NCI-H146 (cell line): ENCODE measurements at regions not wholly inside any gene's neighbourhood (a gene's known extent, or its start where the extent isn't known, plus 50 kb on each side); places are given as distances from the start of the nearest gene placed in this dataset.

Source experiments
- DNase-seq: peaks from one replicate; lab custom pipeline; 2025; lab: John Stamatoyannopoulos, UW

DNA sequence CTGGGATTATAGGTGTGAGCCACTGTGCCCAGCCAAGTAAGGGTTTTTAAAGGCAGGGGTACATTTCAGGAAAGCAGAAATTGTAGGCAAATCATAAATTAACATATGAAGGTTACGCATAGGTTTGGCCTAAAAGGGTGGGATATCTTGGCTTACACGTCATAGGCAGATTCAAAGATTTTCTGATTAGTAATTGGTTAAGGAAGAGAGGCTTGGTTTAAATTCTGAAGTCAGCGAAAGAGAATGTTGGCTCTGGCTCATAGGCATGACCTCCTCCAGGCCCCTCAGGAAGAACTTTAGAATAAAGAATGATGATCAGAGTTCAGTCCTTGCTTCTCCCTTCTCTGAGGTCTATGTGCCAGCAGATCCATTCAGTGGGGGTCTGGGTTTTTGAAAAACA lies 124.8 kb upstream of the RBBP6 start:
- DNase-seq = no peak

DNA sequence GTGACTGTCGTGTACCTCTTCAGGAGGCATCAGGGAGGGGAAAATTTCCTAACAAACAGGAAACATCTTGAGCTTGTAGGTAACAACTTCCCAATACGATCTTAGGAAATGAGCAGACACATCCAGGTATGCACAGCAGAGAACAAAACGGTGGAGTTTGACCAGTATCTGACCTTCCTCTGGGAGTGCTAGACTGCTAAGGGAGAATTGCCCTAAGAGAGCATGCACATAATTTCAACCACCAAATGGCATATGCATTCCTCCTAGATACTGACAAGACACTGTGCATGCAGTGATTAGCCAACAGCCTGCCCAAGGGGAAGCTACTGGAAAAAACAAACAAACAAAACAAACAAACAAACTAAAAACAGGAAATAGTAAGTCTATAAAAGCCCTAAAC lies 120.6 kb upstream of the RBBP6 start:
- no peak for DNase-seq

DNA sequence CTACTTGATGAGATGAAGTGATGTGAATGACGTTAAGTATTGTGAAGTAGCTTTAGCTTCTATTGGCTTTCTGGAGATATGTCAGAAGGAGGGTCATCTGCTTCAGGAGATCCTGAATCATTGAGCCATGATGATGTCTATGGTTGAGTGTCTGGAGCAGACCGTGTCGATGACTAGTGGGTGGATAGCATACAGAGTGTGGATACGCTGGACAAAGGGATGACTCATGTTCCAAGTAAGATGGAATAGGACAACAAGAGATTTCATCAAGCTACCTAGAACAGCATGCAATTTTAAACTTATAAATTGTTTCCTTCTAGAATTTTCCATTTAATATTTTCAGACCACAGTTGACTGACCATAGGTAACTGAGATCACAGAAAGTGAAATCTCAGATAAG lies 116.1 kb upstream of the RBBP6 start:
- DNase-seq = no peak

DNA sequence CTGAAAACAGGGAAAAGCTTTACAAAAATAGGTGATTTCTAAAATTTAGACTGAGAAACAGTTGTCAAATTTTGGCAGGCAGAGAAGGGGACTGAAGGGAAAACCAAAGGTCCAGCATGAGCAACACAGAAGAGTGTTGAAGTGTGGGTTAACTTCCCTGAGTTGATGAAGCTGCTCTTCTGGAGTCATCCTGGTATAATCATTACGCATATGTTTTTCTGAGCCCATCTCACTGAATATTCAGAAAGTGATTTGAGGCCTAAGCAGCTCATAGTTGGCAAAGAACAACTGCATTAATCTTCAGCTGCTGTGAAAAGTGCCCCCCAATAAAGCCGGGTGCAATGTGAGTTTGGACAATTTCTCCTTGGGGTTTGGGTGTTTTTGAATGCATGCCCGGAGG lies 115.0 kb upstream of the RBBP6 start:
- DNase-seq = no peak

DNA sequence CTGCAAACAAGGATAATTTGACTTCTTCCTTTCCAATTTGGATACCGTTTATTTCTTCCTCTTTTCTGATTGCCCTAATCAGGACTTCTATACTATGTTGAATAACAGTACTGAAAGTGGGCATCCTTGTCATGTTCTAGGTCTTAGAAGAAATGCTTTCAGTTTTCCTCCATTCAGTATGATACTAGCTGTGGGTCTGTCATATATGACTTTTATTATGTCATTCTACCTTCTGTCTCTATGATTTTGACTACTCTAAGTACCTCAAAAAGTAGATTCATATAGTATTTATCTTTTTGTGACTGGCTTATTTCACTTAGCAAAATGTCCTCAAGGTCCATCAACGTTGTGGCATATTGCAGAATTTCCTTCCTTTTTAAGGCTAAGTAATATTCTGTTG lies 111.5 kb upstream of the RBBP6 start:
- DNase-seq = no peak

DNA sequence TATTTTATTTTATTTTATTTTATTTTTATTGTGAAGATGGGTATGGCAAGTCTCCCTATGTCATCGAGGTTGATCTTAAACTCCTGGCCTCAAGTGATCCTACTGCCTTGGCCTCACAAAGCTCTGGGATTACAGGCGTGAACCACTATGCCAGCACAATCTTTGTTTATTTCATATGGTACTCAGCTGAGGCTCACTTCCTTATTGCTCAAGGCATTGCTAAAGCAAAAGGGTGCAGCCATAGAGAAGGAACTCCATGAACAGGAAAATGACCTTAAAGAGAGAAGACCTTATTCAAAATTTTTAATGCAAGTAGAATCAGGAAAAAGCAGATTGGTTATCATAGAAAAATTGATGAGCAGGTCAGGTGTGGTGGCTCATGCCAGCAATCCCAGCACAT lies 110.6 kb upstream of the RBBP6 start:
- no peak for DNase-seq

DNA sequence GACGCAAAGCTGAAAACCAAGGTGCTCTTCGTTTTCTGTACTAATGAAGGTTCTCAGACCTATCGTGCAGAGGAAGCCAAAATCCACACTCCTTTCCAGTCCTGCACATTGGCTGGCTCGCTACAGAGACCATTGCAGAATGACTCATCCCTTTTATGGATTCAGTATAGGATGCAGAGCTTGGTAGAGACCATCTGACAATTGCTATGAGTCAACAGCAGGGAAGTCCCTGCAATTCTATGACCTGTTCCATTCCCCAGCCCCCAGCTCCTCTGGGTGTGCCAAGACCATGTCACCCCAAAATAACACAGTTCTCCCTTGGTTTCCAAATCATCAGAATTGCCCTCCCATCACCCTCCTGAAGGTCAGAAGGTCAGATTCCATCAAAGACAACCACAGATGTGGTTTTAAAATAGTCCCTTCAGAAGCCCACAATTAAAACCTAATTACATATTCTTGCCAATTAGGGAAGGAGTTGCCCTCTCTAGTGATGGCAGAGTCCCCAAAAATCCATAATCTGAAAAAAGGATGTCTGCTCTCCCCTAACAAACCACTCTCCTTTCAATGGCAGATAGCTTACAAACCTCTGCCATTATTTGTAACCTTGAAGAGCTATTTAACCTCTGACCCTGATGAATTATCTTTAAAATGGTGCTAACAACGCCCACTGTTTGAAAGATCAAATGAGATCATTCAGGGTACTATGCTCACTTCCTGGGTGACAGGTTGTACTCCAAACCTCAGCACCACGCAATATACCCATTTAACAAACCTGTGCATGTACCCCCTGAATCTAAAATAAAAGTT lies 108.2 kb upstream of the RBBP6 start:
- no peak for DNase-seq

DNA sequence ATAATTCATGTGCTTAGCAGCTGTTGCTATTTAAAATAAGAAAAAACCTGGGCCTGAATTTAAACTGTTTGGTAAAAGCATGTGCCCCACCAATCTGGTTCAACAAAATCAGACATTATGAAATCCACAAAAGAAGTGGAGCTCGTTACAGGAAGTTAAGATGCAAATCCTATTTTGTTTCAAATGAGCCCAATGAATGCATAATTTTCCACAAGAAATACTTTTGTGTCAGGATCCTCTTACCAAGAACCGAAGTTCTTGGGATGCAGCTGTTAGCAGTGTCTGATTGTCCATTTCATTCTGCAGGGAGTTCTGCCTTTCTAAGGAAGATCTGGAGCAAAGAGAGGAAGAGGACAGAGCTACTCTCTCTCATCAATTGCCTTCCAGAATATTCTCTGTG lies 105.7 kb upstream of the RBBP6 start:
- no peak for DNase-seq

DNA sequence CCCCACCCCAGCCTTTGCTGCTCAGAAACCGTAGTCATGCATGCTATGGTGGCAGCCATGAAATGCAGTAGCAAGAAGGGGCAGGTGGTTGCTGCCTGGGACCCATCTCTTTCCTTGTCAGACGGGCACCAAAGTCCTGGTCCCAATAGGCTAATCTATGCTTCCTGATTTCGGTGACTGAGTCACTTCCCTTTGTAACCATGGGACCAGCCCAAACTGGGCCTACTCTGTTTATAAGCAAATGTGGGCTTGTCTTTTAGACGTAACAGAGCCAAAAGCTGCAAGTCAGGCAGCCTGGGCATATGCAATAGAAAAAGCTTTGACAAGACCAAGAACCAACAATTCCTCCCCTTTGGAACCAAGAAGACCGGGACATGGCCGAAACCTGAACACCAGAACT lies 99.1 kb upstream of the RBBP6 start:
- no peak for DNase-seq

DNA sequence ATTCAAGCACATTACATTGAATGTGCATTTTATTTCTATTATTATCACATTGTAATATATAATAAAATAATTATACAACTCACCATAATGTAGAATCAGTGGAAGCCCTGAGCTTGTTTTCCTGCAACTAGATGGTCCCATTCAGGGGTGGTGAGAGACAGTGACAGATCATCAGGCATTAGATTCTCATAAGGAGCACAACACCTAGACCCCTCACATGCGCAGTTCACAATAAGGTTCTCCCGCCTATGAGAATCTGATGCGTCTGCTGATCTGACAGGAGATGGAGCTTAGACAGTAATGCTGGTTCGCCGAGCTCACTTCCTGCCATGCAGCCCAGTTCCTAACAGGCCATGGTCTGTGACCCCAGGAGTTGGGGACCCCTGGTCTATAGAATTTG lies 96.7 kb upstream of the RBBP6 start:
- no peak for DNase-seq

DNA sequence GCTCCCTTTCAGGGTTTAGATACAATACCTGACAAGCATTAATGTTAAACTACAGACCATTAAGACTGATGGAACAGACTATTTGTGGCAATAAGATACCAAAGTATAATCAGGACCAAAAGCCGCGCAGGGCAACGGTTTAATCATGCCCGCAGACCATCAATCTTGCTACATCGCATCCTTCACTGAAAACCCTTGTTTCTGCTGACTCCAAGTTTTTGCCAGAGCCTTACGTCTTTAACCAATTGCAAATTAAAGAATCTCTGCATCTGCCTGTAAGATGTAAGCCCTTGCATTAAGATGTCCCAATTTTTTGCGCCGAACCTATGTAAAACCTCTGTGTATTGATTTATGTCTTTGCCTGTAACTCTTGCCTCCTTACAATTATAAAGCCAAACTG lies 94.2 kb upstream of the RBBP6 start:
- no peak for DNase-seq

DNA sequence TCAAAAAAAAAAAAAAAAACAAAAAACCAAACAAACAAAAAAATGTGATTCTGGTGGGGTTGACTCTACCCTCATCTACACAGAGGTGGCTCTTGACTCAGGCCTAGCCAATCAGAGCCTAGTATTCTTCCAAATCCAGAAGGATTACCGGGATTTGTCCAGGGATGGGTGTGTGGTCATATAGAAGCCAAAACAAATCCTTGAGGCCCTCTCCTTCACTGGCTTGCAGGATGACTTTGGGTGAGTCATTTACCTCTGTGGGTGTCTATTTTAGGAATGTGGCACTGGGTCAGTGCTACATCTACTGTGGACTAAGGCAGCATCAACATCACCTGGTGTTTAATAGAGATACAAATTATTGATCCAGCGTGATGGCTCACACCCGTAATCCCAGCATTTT lies 93.2 kb upstream of the RBBP6 start:
- DNase-seq = no peak

DNA sequence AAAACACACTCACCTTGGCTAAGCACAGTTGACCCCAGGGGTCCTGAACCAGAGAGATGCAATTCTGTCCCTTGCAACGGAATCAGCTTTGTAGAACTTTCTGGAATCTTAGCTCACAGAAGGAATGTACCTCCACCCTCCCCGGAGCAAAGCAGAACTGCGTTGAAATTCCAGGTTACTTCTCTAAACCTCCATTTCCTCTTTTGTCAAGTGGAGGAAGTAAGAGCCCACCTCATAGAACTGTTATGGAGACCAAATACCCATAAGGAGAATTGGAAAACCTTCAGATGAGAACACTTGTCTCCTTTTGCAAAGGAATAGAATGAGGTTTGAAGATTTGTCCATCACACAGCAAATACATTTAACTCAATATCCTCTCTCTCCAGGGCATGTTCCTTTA lies 86.6 kb upstream of the RBBP6 start:
- DNase-seq = no peak

DNA sequence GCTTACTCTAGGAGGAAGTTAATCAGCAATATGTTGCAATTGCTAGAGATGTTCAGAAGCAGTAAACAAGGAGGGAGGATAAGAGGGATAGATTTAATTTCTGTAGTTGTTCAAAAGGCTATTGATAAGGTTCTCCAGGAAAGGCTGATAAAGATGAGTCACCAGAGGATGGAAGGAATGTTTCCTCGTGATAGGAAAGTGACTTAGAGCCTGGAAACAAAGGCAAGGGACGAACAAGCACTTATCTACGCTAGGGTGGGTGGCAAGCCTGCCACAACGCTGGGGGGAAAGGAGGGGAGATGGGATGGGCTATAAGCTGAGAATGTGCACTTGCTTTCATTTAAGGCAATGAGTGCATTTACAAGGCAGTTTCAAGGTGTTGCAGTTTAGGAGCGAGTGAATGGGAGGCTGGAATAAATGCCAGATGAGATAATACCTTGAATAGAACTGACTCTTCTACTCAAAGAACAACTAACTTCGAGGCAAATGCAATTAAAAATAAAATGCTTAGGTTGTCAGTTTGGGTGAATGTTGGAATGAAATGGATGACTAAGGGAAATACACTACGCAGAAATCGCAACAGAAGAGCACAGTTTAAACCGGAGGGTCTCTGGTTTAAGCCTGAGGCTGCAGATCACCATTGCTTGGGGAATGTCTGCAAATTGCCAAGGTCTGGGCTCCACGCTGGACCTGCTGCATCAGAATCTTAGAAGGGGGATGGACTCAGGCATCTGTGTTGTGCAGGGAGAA lies 76.0 kb upstream of the RBBP6 start:
- DNase-seq = no peak

DNA sequence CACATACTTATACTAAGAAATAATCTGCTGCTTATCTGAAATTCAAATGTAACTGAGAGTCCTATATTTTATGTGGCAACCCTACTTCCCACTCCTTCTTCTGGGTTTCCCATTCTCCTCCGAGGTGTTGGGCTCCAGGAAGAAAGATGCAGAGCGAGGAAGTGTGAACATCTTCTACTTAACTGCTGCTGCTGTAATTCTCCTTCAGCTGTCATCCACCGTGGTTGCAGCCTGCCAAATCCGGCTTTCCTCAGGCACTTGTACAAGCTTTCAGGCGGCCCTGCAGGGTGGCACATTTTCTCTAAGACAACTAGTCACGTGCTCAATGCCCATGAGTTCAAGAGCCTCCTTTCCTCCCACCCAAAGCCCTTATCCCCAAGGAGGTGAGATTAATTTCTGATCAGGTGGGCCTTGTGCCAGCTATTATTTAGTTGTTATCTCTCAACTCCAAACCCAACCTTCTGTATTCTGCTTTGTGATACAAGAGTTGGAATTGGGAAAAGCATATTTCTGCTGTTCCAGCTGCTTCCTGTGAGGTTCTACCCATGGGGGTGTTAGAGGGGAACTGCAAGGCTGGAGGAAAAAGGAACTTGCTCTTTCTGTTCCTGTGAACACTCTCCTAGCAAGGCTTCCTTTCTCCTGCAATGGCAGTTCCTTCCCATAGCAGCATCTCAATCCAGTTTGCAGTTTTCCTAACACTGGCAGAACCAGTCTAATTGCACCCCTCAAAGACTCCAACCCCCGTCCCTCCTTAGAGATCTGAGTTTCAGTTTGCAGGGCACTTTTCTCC lies 67.6 kb upstream of the RBBP6 start:
- DNase-seq = no peak

DNA sequence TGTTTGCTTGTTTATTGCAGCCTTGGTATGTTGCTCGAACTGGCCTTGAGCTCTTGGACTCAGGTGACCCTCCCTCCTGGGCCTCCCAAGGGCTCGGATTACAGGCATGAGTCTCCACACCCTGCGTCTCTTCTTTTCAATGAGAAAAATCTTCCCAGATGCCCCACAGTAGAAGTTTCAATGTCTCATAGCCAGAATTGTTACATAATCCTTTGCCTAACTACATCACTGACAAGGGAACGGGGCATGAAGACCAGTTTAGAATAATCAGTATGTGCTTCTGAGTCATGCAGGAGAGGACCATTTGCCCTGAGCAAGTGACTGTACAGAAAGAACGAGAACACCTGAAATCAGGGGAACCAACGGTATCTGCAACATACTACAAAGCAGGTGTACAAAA lies 61.9 kb upstream of the RBBP6 start:
- DNase-seq = peak; percentile 30

DNA sequence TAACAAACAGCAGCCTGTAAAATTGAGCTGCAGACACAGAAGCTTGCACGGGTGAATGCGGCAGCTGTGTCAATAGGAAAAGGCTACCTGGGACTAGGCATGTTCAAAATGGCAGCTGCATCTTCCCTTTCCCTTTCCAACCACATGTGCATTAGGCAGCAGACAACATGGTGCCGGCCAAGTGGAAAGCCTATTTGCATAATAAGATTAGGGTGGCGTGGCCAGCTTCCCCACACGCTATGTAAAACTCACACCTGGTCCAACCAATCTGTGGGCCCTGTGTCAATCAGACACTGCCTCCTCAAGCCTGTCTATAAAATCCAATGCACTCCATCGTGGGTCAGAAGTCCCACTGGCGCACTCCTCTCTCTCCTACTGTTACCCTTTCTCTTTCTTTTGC lies 61.0 kb upstream of the RBBP6 start:
- peak; percentile 93 for DNase-seq

DNA sequence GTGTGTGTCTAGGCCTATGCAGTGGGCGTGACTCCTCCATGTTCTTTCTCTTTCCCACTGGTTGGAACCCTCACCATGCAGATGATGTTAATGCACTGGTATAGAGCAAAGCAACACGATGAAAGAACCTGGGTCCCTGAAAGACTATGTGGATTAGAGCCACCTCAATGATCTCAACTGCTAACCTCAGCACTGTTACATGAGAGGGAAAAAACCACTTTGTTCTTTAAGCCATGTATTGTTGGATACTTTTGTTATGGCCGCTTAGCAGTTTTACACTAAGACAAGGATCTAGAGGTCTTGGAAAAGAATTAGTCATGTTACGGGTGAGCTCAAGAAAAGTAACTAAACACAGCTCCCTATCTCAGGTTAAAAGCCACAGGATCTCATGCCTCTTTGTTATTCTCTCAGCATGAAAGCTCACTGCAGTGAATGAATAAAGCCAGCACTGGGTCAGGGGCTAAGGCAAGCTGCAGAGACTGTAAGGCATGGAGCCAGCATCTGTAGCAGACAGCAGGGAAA lies 56.6 kb upstream of the RBBP6 start:
- DNase-seq = peak; percentile 39

DNA sequence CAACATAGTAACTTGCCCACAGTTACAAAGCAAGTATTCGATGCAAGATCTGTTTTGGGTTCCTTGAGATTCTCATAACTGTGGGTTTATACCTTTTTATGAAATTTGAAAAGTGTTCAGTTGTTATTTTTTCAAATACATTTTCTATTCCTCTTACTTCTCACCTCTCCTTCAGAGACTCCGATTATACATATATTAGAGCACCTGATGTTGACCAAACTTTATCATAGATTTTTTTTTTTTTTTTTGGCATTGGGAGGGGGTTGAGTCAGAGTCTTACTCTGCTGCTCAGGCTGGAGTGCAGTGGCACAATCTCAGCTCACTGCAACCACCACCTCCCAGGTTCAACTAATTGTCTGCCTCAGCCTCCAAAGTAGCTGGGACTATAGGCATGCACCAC lies 51.3 kb upstream of the RBBP6 start:
- no peak for DNase-seq
